ENCODE measurements at regions not wholly inside any gene's neighbourhood (a gene's known extent, or its start where the extent isn't known, plus 50 kb on each side); places are given as distances from the start of the nearest gene placed in this dataset.

GRCh38 chr19:28929006-28929405 is 283.9 kb downstream of the UQCRFS1 start:
- Mint-ChIP-seq H3K4me3 (no peak overlapping the region), H3K27me3 (no peaks in the 10 kb centered on the region), H3K9me3 (no peaks in the 10 kb centered on the region), H3K4me1 (no peaks in the 10 kb centered on the region), H3K36me3 (ENCODE audit: low read depth) (no peaks in the 10 kb centered on the region), H3K27ac (no peak overlapping the region)
- intact Hi-C loops (cut with micrococcal nuclease): no loop called here
- no peak for DNase-seq

- Mint-ChIP-seq H3K4me1 (no peaks in the 10 kb centered on the region), H3K4me3 (no peak overlapping the region), H3K27ac (no peak overlapping the region), H3K27me3 (no peaks in the 10 kb centered on the region), H3K36me3 (ENCODE audit: low read depth) (no peaks in the 10 kb centered on the region), H3K9me3 (no peaks in the 10 kb centered on the region)
- DNase-seq: no peak
- intact Hi-C loops (cut with micrococcal nuclease): no loop called here
Observed at GRCh38 chr19:28927456-28927855, 285.5 kb downstream of the UQCRFS1 start.

GRCh38 chr19:28920269-28921066 is 292.5 kb downstream of the UQCRFS1 start:
- H3K9me3 Mint-ChIP-seq: no peaks in the 10 kb centered on the region
- H3K36me3 Mint-ChIP-seq (ENCODE audit: low read depth): no peaks in the 10 kb centered on the region

GRCh38 chr19:28917621-28918020 is 295.3 kb downstream of the UQCRFS1 start:
- DNase-seq: no peak
- Mint-ChIP-seq H3K4me3 (no peak overlapping the region), H3K27ac (no peak overlapping the region), H3K9me3 (no peaks in the 10 kb centered on the region), H3K36me3 (ENCODE audit: low read depth) (no peaks in the 10 kb centered on the region), H3K4me1 (no peaks in the 10 kb centered on the region), H3K27me3 (no peaks in the 10 kb centered on the region)
- intact Hi-C loops (cut with micrococcal nuclease): no loop called here

More at GRCh38 chr19:28920269-28921066, 292.5 kb downstream of the UQCRFS1 start:
- intact Hi-C loops (cut with micrococcal nuclease): no loop called here
- Mint-ChIP-seq H3K4me3 (no peak overlapping the region), H3K27me3 (no peaks in the 10 kb centered on the region), H3K4me1 (no peaks in the 10 kb centered on the region), H3K27ac (no peak overlapping the region)
- no peak for DNase-seq

GRCh38 chr19:28915737-28916460 is 297.1 kb downstream of the UQCRFS1 start:
- Mint-ChIP-seq H3K4me3 (no peak overlapping the region), H3K9me3 (no peaks in the 10 kb centered on the region), H3K27ac (no peak overlapping the region), H3K27me3 (no peaks in the 10 kb centered on the region), H3K4me1 (no peaks in the 10 kb centered on the region), H3K36me3 (ENCODE audit: low read depth) (no peaks in the 10 kb centered on the region)
- intact Hi-C loops (cut with micrococcal nuclease): no loop called here
- no peak for DNase-seq

- intact Hi-C loops (cut with micrococcal nuclease): no loop called here
- H3K27ac Mint-ChIP-seq: no peak overlapping the region
- H3K4me1 Mint-ChIP-seq: no peaks in the 10 kb centered on the region
- no peaks in the 10 kb centered on the region for H3K36me3 Mint-ChIP-seq (ENCODE audit: low read depth)
- no peak overlapping the region for H3K4me3 Mint-ChIP-seq
- no peaks in the 10 kb centered on the region for H3K9me3 Mint-ChIP-seq
- no peaks in the 10 kb centered on the region for H3K27me3 Mint-ChIP-seq
- no peak for DNase-seq
Observed at GRCh38 chr19:28915202-28915601, 297.7 kb downstream of the UQCRFS1 start.

- H3K36me3 Mint-ChIP-seq (ENCODE audit: low read depth): no peaks in the 10 kb centered on the region
- intact Hi-C loops (cut with micrococcal nuclease): no loop called here
- no peak overlapping the region for H3K27ac Mint-ChIP-seq
- H3K27me3 Mint-ChIP-seq: no peaks in the 10 kb centered on the region
- H3K4me1 Mint-ChIP-seq: no peaks in the 10 kb centered on the region
- H3K9me3 Mint-ChIP-seq: no peaks in the 10 kb centered on the region
- no peak overlapping the region for H3K4me3 Mint-ChIP-seq
- no peak for DNase-seq
Observed at GRCh38 chr19:28914173-28914572, 298.8 kb downstream of the UQCRFS1 start.

- Mint-ChIP-seq H3K36me3 (ENCODE audit: low read depth) (no peaks in the 10 kb centered on the region), H3K27ac (no peak overlapping the region), H3K27me3 (no peaks in the 10 kb centered on the region), H3K4me3 (no peak overlapping the region), H3K9me3 (no peaks in the 10 kb centered on the region), H3K4me1 (no peaks in the 10 kb centered on the region)
- no peak for DNase-seq
- intact Hi-C loops (cut with micrococcal nuclease): no loop called here
Observed at GRCh38 chr19:28913626-28914025, 299.3 kb downstream of the UQCRFS1 start.

GRCh38 chr19:28908941-28909340 is 304.0 kb downstream of the UQCRFS1 start:
- intact Hi-C loops (cut with micrococcal nuclease): no loop called here
- H3K27me3 Mint-ChIP-seq: no peaks in the 10 kb centered on the region
- no peaks in the 10 kb centered on the region for H3K4me1 Mint-ChIP-seq
- no peaks in the 10 kb centered on the region for H3K9me3 Mint-ChIP-seq
- no peak overlapping the region for H3K4me3 Mint-ChIP-seq
- no peaks in the 10 kb centered on the region for H3K36me3 Mint-ChIP-seq (ENCODE audit: low read depth)
- H3K27ac Mint-ChIP-seq: no peak overlapping the region
- DNase-seq: no peak

GRCh38 chr19:28907534-28907933 is 305.4 kb downstream of the UQCRFS1 start:
- no peaks in the 10 kb centered on the region for H3K4me1 Mint-ChIP-seq
- H3K9me3 Mint-ChIP-seq: no peaks in the 10 kb centered on the region
- no peak for DNase-seq
- no peak overlapping the region for H3K4me3 Mint-ChIP-seq
- intact Hi-C loops (cut with micrococcal nuclease): no loop called here
- no peak overlapping the region for H3K27ac Mint-ChIP-seq
- H3K27me3 Mint-ChIP-seq: no peaks in the 10 kb centered on the region
- no peaks in the 10 kb centered on the region for H3K36me3 Mint-ChIP-seq (ENCODE audit: low read depth)

- no peaks in the 10 kb centered on the region for H3K27me3 Mint-ChIP-seq
- no peaks in the 10 kb centered on the region for H3K36me3 Mint-ChIP-seq (ENCODE audit: low read depth)
- H3K4me3 Mint-ChIP-seq: no peak overlapping the region
- H3K4me1 Mint-ChIP-seq: no peaks in the 10 kb centered on the region
- intact Hi-C loops (cut with micrococcal nuclease): no loop called here
- no peak overlapping the region for H3K27ac Mint-ChIP-seq
- DNase-seq: no peak
- H3K9me3 Mint-ChIP-seq: no peaks in the 10 kb centered on the region
Observed at GRCh38 chr19:28905996-28906395, 307.0 kb downstream of the UQCRFS1 start.

- no peaks in the 10 kb centered on the region for H3K36me3 Mint-ChIP-seq (ENCODE audit: low read depth)
- intact Hi-C loops (cut with micrococcal nuclease): no loop called here
- H3K27me3 Mint-ChIP-seq: no peaks in the 10 kb centered on the region
- H3K4me1 Mint-ChIP-seq: no peaks in the 10 kb centered on the region
- H3K4me3 Mint-ChIP-seq: no peak overlapping the region
- H3K9me3 Mint-ChIP-seq: no peaks in the 10 kb centered on the region
- no peak for DNase-seq
- no peak overlapping the region for H3K27ac Mint-ChIP-seq
Observed at GRCh38 chr19:28899703-28900102, 313.2 kb downstream of the UQCRFS1 start.

GRCh38 chr19:28898249-28898648 is 314.7 kb downstream of the UQCRFS1 start:
- Mint-ChIP-seq H3K27ac (no peak overlapping the region), H3K4me3 (no peak overlapping the region), H3K36me3 (ENCODE audit: low read depth) (no peaks in the 10 kb centered on the region), H3K9me3 (no peaks in the 10 kb centered on the region), H3K27me3 (no peaks in the 10 kb centered on the region), H3K4me1 (no peaks in the 10 kb centered on the region)
- no peak for DNase-seq
- intact Hi-C loops (cut with micrococcal nuclease): no loop called here

- intact Hi-C loops (cut with micrococcal nuclease): no loop called here
- no peaks in the 10 kb centered on the region for H3K36me3 Mint-ChIP-seq (ENCODE audit: low read depth)
- no peak for DNase-seq
- H3K4me3 Mint-ChIP-seq: no peak overlapping the region
- no peak overlapping the region for H3K27ac Mint-ChIP-seq
- H3K4me1 Mint-ChIP-seq: no peaks in the 10 kb centered on the region
- H3K9me3 Mint-ChIP-seq: no peaks in the 10 kb centered on the region
- no peaks in the 10 kb centered on the region for H3K27me3 Mint-ChIP-seq
Observed at GRCh38 chr19:28889941-28890670, 322.8 kb downstream of the UQCRFS1 start.

All from activated CD4-positive, alpha-beta T cell treated with anti-CD3 and anti-CD28 coated beads, Interleukin-2, amount 10 ng/mL, durations not matched to agents 24 days and 14 days (primary cell).